NCI-H146 treated with DMSO at 0.1 percent for 48 hours (cell line): ENCODE measurements at regions not wholly inside any gene's neighbourhood (a gene's known extent, or its start where the extent isn't known, plus 50 kb on each side); places are given as distances from the start of the nearest gene placed in this dataset.
"Not testable (repeated sequence)": the region's sequence is repeated elsewhere in the genome, so short reads cannot be mapped to it uniquely, and the experiment has no call there.

Experiments used
- DNase-seq: peaks from one replicate; lab custom pipeline; 2025; ENCODE audit not compliant: unreplicated experiment; lab: John Stamatoyannopoulos, UW

- no peak for DNase-seq
Observed at GRCh38 chr6:51129043-51129442, 310.4 kb downstream of the TFAP2B start.

- no peak for DNase-seq
Observed at GRCh38 chr6:51137777-51138176, 319.1 kb downstream of the TFAP2B start.

DNA sequence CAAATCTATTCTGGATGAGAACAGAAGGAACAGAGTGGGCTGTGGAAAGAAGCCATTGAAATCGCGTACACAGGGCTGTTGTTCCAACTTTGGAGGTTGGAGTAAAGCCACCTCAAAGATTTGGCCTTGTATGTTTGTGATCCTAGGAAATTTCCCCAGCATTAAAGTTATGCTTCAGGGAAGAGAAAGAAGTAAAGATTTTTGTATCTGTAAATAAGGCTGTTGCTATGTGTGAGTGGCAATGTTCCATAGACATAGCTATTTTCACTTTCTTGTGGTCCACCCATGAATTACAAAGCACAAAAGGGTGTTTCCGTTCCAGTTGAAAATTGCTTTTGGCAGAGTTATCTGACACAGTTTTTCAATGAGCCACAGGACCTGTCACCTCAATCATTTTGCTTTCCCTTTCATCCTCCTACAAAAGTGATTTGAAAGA lies 321.3 kb downstream of the TFAP2B start:
- DNase-seq, result no peak

DNA sequence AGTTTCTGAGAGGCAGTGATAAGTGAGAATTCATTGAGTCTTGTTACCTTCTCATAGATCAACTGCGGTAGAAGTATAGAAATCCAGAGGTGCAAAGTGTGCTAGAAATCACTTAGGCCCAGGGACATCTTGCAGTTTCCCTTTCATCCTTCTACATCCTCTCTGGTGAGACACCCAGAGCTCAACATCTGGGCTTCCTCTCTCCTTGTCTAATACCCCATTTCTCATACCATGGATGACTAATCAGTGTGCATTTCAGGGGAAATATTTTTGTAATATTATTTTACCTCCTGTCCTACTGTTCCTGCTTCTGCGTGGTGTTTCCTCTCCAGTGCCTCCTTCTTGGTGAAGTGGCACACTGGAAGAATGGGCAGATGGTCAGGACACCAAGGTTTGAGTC lies 322.4 kb downstream of the TFAP2B start:
- DNase-seq, result no peak

DNA sequence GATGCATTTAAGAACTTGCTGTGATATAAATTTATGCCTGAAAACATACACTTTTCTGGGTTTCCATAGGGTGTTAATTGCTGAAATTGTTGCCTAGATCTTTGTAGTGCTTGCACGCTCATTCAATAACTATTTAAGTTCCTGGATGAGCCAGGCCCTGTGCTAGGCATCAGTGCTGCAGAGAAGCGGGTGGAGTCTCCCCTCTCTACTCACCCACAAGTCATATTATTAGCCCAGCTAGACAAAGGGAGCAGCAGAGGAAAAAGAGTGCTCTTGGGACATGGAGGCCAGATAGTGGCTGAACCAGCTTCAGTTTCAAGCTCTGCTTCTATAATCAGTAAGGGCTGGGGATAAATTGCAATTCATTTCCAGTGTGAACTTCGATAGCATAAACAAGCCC lies 329.1 kb downstream of the TFAP2B start:
- DNase-seq, result no peak

GRCh38 chr6:51152594-51152993 lies 333.9 kb downstream of the TFAP2B start:
- no peak for DNase-seq

DNA sequence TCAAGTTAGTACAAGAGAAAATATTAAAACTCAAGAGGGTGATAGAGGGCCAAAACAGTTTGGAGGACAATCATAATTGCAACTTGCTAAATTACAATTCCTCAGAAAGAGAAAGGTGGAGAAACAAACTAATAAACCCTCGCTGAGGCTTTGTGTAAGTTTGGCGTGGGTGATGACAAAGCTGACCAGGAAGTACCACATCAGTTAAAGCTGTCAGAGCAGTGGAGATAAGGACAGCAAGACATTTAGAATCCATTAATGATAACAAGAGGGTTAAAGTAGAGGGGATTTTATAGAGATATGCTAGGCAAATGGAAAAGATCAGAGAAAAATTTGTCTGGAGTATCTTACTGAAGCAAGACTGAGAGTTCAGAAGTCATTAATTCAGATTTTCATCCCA lies 334.4 kb downstream of the TFAP2B start:
- no peak for DNase-seq

- not testable (repeated sequence) for DNase-seq
Observed at GRCh38 chr6:51154925-51155324, 336.3 kb downstream of the TFAP2B start.

DNA sequence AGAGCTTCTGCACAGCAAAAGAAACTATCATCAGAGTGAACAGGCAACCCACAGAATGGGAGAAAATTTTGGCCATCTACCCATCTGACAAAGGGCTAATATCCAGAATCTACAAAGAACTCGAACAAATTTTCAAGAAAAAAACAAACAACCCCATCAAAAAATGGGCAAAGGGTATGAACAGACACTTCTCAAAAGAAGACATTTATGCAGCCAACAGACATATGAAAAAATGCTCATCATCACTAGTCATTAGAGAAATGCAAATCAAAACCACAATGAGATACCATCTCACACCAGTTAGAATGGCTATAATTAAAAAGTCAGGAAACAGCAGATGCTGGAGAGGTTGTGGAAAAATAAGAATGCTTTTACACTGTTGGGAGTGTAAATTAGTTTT lies 340.6 kb downstream of the TFAP2B start:
- not testable (repeated sequence) for DNase-seq

DNA sequence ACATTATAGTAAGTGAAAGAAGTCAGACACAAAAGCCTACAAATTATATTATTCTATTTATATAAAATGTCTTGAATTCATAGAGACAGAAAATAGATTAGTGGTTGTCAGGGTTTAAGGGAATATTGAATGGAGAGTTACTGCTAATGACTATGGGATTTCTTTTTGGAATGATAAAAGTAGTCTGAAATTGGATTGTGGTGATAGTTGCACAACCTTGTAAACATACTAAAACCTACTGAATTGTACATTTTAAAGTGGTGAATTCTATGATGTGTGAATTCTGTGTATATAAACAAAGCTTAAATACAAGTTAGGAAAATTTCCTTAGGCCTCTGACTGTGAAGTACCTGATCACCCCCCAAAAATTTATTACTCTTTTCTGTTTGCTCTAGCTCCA lies 343.1 kb downstream of the TFAP2B start:
- no peak for DNase-seq

GRCh38 chr6:51163843-51164529 lies 345.3 kb downstream of the TFAP2B start:
- no peak for DNase-seq

GRCh38 chr6:51166914-51167313 lies 348.2 kb downstream of the TFAP2B start:
- no peak for DNase-seq

GRCh38 chr6:51167468-51167867 lies 348.8 kb downstream of the TFAP2B start:
- no peak for DNase-seq

- no peak for DNase-seq
Observed at GRCh38 chr6:51182827-51183226, 364.2 kb downstream of the TFAP2B start.

DNA sequence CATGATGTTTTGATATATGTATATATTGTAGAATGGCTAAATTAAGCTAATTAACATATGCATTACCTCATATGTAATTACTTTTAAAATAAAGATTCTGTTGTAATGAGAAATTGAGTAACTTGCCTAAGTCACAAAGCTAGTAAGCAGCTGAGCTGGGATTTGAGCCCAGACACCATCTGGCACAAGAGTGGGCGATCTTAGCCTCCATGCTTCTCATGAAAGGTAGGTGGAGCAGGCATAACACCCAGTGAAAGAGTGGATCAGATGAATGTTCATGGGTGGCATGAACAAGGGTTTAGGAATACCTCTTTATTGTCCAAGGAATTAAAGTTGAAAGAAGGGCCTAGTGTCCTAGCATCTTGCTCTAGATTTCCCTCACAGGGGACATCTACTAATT lies 365.4 kb downstream of the TFAP2B start:
- DNase-seq, result no peak

- not testable (repeated sequence) for DNase-seq
Observed at GRCh38 chr6:51193163-51193562, 374.5 kb downstream of the TFAP2B start.

- no peak for DNase-seq
Observed at GRCh38 chr6:51199105-51199552, 380.5 kb downstream of the TFAP2B start.

DNA sequence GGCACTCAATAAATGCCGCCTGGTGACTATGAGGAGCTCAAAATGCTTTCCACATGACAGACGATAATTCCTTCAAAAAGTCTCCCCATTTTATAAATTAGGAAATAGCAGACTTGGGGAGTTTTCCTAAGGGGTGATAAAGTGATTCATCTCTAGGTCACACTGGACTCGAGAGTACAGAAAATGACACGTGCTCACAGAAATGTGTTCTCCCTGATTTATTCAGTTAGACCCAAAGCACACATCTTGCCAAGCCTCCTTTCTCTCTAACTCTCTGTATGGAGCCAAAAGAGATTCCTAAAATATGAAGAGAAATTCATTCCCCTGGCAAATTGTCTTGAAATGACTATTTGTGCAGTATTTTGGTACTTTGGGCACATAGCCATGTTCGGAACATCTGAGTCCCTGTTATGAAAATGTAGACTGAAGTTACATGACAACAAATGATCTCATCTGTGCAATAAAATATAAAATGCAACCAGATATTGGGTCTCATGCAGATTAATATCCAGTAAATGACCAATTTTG lies 381.1 kb downstream of the TFAP2B start:
- no peak for DNase-seq

GRCh38 chr6:51200676-51201075 lies 382.0 kb downstream of the TFAP2B start:
- DNase-seq, result no peak

- not testable (repeated sequence) for DNase-seq
Observed at GRCh38 chr6:51202653-51203052, 384.0 kb downstream of the TFAP2B start.

DNA sequence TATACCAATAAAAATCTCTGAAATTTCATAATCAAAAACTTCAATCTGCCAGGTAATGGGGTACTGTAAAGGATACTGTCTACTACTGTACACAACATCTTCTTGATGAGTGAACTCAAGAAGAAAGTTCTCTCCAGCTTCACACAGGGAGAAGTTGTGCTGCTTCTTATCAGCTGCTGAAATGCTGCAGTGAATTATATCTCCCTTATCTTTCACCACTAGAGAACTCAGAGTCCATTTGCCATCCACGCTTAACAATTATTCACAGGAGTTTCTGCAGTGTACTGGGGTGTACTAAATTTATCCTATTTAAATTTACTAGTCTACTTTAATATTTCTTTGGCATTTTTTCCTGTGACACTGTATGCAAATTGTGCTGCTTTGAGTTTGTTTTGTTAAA lies 384.8 kb downstream of the TFAP2B start:
- DNase-seq, result no peak

- DNase-seq, result not testable (repeated sequence)
Observed at GRCh38 chr6:51206686-51207085, 388.0 kb downstream of the TFAP2B start.

GRCh38 chr6:51209651-51210050 lies 391.0 kb downstream of the TFAP2B start:
- DNase-seq, result no peak
